Bone marrow (tissue), 2 donors: ENCODE measurements at regions not wholly inside any gene's neighbourhood (a gene's known extent, or its start where the extent isn't known, plus 50 kb on each side); places are given as distances from the start of the nearest gene placed in this dataset.

Experiments used
- DNase-seq, 2 donors: peaks; one replicate each; lab custom pipeline; 2025; lab: John Stamatoyannopoulos, UW

DNA sequence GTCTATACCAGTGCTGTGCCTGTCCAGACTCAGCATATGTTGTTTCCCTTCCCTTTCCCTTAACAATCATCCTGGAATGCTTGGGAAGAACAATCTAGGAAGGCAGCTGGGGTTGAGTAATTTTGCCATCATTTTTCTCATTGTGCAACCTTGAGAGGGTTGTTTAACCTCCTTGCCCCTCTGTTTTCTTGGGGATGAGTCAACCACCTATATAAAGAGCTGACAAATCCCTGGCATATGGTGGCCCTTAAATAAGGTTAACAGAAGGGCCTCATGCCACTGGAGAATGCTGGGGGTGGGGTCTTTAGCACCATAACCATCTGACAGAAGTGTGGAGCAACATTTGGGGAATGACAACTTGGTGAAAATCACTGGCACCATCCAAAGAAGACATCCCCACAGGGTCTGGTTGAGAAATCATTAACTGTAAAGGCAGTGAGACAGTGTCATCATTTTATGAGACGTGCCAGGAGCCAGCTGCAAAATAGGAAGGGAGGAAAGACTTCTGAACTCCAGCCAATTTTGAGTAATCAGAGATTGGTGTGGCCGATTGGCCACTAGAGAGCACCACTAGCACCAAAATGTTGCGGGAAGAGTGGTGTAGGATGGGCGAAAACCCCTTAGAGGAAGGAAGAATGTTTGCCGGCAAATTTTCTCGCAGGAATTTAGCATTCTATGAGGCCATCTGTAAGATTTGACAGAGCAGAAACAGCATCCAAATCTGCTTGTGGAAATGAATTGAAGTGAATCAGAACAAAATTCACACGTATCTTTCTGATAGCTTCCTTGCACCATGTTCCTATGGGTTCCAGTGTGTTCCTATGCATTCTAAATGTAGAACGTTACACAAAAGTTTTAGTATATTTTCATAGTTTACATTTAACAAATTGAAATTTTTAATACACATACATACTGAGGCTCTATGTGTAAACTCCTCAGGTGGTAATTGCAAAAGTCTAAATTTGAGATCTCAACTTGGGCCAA is 113.8 kb downstream of the MSX2 start:
- no peak for DNase-seq

DNA sequence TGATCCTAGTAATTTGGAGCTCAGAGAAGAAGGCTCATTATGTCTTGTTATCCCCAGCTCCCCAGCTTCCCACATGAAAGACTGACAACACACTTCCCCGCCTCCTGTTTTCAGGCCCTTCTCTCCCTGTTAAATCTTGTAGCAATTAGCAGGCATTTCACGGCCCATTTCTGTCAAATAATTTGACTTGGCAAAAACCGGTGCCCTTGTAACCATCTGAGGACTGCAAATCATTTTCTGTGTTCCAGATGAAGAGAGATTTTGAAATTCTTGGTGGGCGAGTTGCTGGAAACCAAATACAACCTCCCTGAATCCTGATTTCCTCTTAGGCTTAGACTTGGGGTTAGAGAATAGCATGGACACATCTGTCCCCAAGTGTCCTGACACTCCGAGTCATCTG is 109.7 kb downstream of the MSX2 start:
- DNase-seq, result no peak

DNA sequence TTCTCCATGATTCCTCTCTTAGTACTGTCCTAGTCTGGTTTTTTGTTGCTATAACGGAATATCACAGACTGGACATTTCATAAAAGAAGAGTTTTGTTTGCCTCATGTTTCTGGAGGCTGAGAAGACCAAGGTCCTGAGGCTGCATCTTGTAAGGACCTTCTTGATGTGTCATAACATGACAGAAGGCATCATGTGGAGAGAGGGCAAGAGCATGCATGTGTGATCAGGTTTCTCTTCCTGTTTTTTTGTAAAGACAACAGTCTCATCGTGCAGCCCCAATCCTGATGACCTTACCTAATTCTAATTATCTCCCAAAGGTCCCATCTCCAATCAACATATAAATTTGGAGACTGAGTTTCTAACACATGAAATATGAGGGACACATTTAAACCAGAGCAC is 108.4 kb downstream of the MSX2 start:
- DNase-seq, result no peak

DNA sequence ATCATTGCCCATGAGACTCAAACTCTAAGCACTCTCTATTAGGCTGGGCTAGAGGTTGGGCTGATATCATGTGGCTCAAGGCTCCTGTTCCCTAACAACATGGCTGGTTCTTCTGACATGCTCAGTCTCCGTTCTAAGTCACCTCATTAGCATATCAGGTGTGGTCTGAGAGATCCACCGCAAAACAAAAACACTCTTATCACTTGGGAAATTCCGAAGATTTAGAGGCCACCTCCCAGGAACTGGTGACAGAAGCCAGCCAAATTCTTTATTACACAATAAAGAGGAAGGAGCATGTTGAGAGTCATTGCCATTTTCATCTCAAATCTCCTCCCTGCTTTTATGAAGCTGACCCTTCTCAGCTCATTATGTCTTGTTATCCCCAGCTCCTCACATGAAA is 107.6 kb downstream of the MSX2 start:
- no peak for DNase-seq

DNA sequence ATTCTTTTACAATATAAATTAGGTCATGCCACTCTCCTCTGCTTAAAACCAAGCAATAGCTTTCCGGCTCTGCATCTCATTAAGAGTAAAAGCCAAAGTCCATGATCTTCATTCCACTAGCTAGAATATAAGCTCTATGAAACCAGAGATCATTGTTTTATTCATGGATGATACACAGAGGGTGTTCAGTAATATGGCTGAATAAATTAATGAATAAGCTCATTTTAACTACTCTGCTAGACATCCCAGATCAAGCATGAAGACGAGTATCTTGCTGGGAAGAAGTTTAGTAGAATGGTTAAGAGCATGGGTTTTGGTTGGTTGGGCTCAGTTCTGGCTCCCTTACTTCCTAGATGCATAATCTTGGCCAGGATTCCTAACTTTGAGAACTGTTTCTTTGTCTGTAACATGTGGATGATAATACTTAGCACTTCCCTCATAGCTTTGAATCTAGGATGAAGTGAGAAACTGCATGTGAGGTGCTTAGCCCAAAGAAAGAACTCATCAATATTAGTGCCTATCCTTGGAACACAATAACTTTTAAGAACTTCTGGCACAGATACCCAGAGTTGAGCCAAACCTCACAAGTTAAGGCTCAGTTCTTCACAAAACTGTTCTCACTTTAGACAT is 106.8 kb downstream of the MSX2 start:
- no peak for DNase-seq

DNA sequence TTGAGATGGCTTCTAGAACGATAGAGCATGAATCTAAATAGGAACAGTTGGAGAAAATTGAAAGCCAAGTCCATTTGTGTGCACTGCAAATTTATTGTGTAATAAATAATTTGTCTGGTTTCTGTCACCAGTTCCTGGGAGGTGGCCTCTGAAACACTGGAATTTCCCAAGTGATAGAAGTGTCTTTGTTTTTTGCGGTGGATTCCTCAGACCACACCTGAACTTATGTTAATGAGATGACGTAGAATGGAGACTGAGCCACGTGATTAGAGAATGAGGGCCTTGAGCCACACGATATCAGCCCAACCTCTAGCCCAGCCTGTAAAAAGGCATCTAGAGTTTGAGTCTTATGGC is 105.1 kb downstream of the MSX2 start:
- no peak for DNase-seq

DNA sequence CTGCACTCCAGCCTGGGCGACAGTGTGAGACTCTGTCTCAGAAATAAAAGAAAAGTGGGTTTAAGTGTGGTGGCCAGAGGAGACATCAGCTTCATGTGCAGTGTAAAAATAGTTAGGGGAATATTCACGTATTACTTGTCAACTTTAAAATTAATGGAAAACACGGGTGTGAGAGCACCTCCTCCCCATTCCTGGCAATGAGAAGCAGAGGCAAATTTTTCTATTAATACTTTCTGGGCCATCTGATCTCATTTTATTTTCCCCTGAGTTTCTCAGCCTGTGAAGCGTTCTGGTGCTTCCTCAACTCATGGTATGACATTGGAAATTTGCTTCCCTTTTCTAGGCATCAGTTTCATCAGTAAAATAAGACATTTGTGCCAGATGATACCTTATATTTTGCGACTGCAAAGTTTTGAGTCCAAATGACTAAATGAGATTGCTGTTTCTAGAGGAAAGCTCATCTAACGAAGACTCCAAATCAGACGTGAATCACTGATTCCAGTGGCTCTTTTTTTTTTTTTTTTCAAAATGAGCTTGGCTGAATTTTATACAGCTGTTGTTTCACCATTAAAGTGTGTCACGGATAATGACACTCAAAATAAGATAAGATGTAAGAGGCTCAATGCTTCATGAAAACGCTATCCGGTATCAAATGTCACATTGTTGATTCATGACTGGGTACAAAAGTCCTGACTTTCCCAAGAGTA is 104.6 kb downstream of the MSX2 start:
- DNase-seq, result no peak

DNA sequence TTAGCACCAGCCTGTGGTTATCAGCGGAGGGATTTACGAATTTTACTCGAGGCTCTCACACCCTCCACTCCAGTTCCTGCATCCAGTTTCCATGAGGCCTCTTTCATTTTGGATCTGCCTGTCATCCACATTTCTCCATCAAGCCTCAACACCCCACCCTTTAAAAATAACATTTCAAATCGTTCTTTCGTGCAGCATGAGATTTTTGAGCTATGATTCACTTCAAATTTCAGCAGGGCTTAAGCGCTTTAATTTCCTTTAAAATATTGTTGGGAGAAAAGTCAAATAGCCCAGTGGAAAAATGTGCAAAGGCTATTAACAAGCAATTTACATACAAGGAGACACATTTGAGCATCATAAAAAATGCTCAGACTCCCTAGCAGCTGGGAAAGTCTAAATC is 103.2 kb downstream of the MSX2 start:
- no peak for DNase-seq

DNA sequence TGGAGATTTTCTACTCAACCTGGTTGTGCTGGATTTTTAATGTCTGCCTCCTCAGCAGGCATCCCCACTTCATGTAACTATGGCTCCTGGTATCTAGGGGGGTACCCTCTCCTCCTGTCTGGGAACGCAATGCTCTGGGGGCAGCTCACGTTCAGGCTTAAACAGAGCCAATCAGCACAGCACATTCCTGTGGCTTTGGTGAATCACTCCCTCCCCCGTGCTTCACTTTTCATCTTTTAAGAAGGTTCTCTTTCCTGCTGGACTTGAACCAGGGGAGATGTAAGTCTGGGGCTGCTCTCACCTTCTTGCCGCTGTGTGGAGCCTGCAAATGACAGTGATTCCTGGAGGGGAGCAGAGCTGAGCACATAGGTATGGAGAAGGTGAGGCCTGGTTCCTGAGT is 101.2 kb downstream of the MSX2 start:
- DNase-seq, result no peak

DNA sequence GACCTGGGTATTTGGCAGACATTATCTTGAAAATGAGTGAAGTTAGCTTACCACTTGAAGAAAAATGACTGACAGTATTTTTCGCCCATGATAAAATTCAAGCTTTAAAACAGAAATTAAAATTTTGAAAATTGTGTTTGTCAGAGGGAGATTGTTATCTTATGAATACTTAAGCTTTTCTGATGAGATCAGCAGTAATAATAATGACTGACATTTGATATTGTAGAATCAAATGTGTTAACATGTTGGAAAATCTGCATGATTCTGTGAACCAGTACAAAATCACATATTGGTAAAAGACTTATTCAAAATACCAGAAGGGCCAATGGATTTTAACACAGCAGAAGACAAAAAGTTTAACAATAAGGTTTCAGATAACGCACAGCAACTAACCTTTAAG is 94.0 kb downstream of the MSX2 start:
- no peak for DNase-seq

DNA sequence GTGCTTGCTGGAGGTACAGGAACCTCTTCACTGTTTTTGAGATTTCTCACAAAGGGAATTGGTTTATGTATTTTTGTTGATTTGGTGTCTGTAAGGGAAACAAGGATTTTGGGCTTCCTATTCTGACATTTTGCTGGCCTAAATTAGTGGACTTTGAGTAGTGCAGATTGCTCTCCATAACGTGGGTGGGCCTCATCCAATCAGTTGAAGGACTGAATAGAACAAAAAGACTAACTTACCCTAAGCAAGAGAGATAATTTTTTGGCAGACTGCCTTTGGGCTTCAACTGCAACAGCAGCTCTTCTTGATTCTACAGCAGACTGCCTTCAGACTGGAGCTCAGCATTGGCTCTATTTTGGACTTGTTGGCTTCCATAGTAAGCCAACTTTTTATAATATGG is 93.2 kb downstream of the MSX2 start:
- no peak for DNase-seq

DNA sequence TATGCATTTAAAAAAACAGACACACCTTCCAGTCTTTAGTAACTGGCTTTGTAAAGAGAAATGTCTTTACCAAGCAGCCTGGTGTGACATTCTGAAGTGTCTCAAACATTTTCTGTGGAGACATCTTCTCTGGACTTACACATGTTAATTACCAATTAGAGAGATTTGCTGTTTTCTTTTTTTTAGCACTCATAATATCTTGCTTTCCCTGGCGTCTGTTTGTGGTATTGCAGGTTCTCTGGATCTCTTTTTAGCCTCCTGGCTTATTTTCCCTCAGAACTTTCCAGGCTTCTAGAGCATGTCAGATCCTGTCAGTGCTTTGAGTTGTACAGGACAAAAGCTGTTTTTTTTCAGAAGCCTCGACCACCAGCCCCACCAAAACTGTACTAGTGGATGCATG is 92.5 kb downstream of the MSX2 start:
- DNase-seq, result no peak

DNA sequence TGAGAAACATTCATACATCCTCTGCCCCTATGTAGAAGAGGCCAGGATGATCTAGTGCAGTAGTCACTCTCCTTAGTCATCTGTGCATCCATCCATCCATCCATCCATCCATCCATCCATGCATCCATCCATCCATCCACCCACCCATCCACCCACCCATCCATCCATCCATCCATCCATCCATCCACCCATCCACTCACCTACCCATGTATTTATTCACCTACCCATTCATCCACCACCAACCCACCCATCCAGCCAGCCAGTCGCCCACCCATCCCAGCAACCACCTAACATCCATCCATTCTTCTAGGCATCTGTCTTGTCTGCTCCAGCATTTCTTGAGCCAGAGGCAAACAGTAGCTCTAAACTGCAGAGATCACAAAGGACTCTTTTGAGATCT is 87.1 kb downstream of the MSX2 start:
- no peak for DNase-seq

DNA sequence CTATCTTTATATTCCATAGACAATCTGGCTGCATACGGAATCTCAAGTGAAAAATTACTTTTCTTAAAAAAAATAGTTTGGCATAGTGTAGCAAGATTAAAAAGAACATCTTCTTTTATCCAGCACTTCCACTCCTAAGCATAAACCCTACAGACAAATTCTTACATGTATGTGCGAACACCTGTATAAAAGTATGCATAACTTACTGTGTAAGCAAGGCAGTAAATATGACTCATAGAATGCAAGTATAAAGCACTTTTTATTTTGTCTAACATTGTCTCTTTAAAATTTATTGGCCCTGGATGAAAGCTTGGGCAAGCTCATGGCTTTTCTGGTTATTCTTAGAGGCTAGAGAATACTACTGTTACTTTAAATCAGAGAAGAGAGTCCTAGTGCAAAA is 86.4 kb downstream of the MSX2 start:
- DNase-seq, result no peak

DNA sequence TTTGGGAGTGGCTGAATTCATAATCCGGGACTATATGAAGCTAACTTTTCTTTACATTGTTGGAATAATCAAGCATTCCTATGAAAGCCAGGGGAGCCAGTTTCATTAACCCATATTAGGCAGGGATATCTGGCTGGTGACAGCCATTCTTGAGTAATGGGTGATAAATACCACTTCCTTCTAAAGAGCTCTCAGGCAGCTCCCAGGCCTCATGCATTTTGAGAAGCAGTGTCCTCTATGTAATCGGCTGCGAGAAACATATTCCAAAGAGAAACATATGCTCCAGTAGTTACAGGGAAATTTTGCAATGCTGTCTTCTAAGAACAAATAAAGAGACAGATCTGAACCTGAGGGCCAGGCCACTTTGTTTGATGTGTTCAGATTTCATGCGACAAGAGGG is 83.1 kb downstream of the MSX2 start:
- DNase-seq, result no peak

DNA sequence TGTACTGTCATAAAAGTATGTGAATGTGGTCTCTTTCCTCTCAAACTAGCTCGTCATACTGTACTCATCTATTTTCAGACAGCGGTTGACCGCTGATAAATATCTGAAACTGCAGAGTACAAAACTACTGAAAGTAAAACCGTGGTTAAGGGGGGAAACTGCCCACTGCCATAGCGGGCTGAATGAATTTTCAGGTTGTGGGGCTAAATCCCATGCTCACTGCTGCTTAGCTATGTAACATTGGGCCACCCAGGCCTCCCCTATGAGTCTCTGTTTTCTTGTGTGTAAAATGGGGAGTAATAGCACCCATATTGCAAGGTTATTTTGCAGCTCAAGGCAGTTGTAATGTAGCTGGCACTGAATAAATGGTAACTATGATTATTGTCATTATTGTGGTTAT is 82.3 kb downstream of the MSX2 start:
- no peak for DNase-seq

DNA sequence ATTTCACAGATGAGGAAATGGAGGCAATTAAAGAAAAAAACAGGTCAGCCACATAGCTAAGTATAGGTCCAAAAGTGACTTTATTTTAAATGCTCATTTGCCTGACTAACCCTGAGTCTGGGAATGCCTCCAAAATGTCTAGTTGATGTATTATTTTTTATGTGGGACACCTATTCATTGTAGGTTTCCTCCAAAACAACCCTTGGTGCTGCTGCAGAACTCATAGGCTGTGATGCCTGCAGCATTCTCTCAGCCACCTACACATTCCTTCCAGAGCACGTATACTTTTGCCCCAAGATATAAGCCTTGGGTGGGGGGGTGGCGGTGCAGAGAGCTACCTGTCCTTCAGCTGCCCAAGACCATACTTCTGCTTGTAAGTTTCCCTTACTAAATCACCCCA is 77.4 kb downstream of the MSX2 start:
- DNase-seq, result no peak

DNA sequence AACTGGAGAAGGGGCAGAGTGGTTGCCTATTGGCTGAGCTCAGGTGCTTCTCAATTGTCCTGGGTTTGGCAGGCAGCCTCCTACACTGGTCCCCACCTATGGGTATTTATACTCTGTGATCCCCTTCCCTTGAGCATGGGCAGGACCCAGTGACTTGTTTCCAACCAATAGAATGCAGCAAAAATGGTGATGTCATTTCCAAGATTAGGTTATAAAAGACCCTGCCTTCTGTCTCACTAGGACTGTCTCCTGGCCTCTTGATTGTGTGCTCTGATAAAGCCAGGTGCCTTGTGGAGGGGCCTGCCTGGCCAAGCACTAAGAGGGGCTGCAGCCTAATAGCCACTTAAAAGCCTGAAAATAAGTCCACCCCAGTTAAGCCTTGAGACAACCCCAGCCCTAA is 76.1 kb downstream of the MSX2 start:
- no peak for DNase-seq

DNA sequence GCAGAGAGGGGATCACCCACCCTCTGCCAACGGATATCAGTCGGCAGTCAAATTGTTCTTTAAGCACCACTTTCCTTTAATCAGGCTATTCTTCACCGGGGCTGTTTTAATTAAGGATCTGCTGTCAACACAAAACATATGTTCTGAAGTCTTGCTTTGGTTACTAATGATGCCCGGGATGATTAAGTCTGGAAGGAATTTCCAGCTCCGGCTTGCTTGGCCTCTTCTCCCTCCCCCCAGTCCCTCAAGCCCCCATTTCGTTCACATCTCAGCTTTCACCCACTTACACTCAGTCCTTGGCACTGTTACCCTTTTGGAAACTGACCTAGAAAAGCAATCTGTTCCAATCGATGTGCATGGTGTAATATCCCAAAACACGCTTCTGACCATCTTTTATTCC is 74.7 kb downstream of the MSX2 start:
- no peak for DNase-seq

DNA sequence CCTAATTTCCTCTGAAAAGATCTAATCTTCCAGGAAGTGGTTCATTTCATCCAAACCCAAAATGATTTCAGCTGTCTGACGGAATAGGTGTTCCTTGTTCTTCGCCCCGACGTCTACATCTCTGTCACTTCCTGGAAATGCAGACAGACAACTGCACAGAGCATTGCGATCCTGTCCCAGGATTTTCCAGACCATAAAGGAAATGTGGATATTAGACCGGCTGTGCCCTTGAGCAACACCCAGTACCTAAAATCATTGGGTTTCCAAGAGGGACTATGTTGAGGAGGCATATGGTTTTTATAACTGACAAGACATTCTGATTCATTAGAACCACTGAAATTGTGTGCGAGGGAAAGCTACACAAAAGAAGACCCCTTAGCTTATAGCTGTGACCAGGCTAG is 74.2 kb downstream of the MSX2 start:
- DNase-seq, result no peak

DNA sequence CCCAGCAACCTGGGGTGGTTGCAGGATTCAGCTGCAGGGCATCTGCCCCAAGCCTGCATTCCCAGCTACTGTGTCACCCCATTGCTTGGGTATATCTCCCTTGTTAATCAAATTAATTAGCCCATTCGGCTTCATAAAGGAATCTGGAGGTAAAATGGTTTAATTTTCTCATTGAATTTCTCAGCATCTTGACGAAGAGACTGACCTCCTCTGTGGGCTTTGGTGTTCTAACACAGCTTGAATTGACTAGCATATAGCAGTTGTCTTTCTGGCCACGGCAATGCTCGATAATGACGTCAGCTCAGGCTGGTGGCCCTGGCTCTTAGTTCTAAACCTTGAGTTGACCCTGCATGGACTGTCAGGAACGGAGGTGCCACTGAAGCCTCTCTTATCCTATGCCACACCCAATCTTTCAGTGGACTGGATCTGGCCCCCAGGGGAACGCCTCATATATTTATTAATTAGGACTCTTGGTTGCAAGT is 72.4 kb downstream of the MSX2 start:
- DNase-seq, result no peak

DNA sequence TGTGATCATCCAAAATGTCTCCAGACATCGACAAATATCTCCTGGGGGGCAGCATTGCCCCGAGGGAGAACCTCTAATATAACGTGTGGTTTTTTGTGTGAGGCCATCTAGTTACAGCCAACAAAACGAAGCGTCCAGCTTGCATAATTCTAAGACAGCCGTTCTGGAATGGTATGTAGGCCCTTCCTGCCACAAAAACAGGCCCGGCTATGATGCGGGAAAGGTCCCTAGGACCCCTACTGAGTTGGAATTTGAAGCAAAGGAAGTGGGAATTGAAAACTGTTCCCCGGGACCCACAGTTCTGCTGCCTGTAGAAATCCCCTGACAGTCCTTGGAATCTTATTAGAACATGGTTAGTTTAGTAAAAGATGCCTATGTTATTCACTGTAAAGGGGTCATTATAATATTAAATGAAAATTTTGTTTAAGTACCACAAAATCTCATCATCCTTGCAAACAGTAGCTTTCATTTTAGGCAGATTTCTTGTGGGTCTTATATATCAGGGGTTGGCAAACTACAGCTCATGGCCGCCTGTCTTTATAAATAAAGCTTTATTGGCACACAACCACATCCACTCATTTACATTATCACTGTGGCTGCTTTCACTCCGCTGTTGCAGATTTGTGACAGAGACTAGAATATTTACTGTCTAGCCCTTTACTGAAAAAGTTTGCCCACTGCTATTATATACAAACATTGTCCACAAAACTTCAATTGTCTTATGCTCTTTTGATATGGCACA is 70.7 kb downstream of the MSX2 start:
- DNase-seq, result no peak
